MM.1S (cell line): ENCODE measurements at regions not wholly inside any gene's neighbourhood (a gene's known extent, or its start where the extent isn't known, plus 50 kb on each side); places are given as distances from the start of the nearest gene placed in this dataset.

Experiments
- DNase-seq: peaks from one replicate; pipeline ENCODE4 v3.0.0-alpha.2; 2015
- H2AFZ ChIP-seq: fragments of 300-600 bp; sonication (generic); 2 replicates; pipeline ENCODE4 v1.6.0; 2016; ENCODE audit warnings: antibody characterized with exemption, low read length
- H3F3A ChIP-seq: fragments of 300-600 bp; sonication (generic); 2 replicates; pipeline ENCODE4 v1.6.1; 2016; ENCODE audit warnings: mild to moderate bottlenecking, antibody characterized with exemption, low read length, moderate library complexity, mixed read lengths; ENCODE audit not compliant: insufficient read depth
- H3K27ac ChIP-seq: fragments of 300-600 bp; sonication (generic); 2 replicates; pipeline ENCODE4 v1.5.1; 2016; ENCODE audit warnings: mild to moderate bottlenecking, low read length
- H3K27me3 ChIP-seq: fragments of 300-600 bp; sonication (generic); replicated peaks from 2 replicates; pipeline ENCODE4 v1.6.0; 2016; ENCODE audit warnings: low read length; ENCODE audit not compliant: insufficient read depth
- H3K36me3 ChIP-seq: fragments of 300-600 bp; sonication (generic); replicated peaks from 2 replicates; pipeline ENCODE4 v1.6.1; 2016; ENCODE audit warnings: mild to moderate bottlenecking, low read length, mixed read lengths; ENCODE audit not compliant: insufficient read depth
- H3K4me1 ChIP-seq: fragments of 300-600 bp; sonication (generic); 2 replicates; pipeline ENCODE4 v1.6.1; 2016; ENCODE audit warnings: low read length, mixed read lengths
- H3K4me2 ChIP-seq: fragments of 300-600 bp; sonication (generic); 2 replicates; pipeline ENCODE4 v1.6.0; 2016; ENCODE audit warnings: low read depth, low read length
- H3K4me3 ChIP-seq: fragments of 300-600 bp; sonication (generic); 2 replicates; pipeline ENCODE4 v1.5.1; 2016; ENCODE audit warnings: low read length, mixed read lengths
- H3K79me2 ChIP-seq: fragments of 300-600 bp; sonication (generic); 2 replicates; pipeline ENCODE4 v1.6.1; 2016; ENCODE audit warnings: mixed run types, low read length, mixed read lengths
- H3K9ac ChIP-seq: fragments of 300-600 bp; sonication (generic); 2 replicates; pipeline ENCODE4 v1.6.1; 2016; ENCODE audit warnings: low read length, mixed read lengths
- H3K9me2 ChIP-seq: fragments of 300-600 bp; sonication (generic); replicated peaks from 2 replicates; pipeline ENCODE4 v1.6.1; 2016; ENCODE audit warnings: mild to moderate bottlenecking, low read length, mixed read lengths; ENCODE audit not compliant: insufficient read depth
- H3K9me3 ChIP-seq: fragments of 300-600 bp; sonication (generic); replicated peaks from 2 replicates; pipeline ENCODE4 v1.6.1; 2016; ENCODE audit warnings: mild to moderate bottlenecking, low read length, mixed read lengths; ENCODE audit not compliant: insufficient read depth
- H4K20me1 ChIP-seq: fragments of 300-600 bp; sonication (generic); 2 replicates; pipeline ENCODE4 v1.6.1; 2016; ENCODE audit warnings: mild to moderate bottlenecking, low read length, moderate library complexity, mixed read lengths; ENCODE audit not compliant: insufficient read depth
- EZH2 ChIP-seq: fragments of 300-600 bp; sonication (generic); optimal IDR thresholded peaks from 2 replicates; pipeline ENCODE3; 2017; ENCODE audit warnings: low read depth, mild to moderate bottlenecking, antibody characterized with exemption, low read length, mixed read lengths
- EZH2phosphoT487 ChIP-seq: fragments of 300-600 bp; sonication (generic); IDR thresholded peaks from 2 replicates; pipeline ENCODE4 v1.6.1; 2018; ENCODE audit warnings: antibody characterized with exemption, low read length
- TF ChIP-seq, protein P1 (sequence below): fragments of 300-600 bp; sonication (generic); IDR thresholded peaks from 2 replicates; pipeline ENCODE4 v1.5.1; 2016; ENCODE audit warnings: antibody characterized with exemption, low read length, mixed read lengths

DNA sequence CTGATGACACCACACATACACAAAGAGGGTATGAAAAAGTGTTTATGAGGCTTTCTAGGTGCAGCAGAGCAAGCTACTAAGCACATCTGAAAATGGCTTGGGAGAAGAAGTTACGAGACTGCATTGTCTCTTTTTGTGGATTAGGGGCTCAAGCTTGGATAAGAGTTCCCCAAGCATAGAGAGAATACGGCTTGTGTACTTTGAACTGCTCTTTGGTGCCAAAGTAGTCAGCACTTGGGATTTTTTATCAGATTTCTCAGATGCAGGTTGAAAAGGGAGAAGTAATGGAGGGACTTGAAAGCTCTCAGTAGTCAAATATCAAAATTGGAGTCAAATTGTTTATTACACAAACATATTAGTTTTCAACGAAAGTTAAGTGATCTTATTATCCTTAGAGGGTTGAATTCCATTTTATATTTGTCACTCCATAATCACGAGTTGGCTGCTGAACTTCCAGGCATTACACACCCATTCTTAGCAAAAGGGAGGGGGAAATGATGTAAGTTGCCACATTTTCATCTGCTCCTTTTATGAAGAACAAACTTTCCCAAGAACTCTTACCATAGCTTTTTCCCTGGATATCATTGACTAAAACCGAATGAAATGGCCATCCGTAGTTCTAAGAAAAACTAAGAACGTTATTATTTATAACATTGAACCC is 1904.9 kb downstream of the PCDH7 start:
- H3K36me3 ChIP-seq: no peaks in the 10 kb centered on the region
- DNase-seq: no peak
- H3K27ac ChIP-seq: no peak overlapping the region
- H3K27me3 ChIP-seq: no peaks in the 10 kb centered on the region
- no peaks in the 10 kb centered on the region for H3F3A ChIP-seq
- no peak overlapping the region for H3K4me3 ChIP-seq
- TF ChIP-seq EZH2phosphoT487: no peak
- no peaks in the 10 kb centered on the region for H3K9me3 ChIP-seq
- H3K79me2 ChIP-seq: no peaks in the 10 kb centered on the region
- no peaks in the 10 kb centered on the region for H3K4me1 ChIP-seq
- H4K20me1 ChIP-seq: no peaks in the 10 kb centered on the region
- no peak overlapping the region for H2AFZ ChIP-seq
- no peaks in the 10 kb centered on the region for H3K9me2 ChIP-seq
- no peak overlapping the region for H3K4me2 ChIP-seq
- no peak overlapping the region for H3K9ac ChIP-seq

DNA sequence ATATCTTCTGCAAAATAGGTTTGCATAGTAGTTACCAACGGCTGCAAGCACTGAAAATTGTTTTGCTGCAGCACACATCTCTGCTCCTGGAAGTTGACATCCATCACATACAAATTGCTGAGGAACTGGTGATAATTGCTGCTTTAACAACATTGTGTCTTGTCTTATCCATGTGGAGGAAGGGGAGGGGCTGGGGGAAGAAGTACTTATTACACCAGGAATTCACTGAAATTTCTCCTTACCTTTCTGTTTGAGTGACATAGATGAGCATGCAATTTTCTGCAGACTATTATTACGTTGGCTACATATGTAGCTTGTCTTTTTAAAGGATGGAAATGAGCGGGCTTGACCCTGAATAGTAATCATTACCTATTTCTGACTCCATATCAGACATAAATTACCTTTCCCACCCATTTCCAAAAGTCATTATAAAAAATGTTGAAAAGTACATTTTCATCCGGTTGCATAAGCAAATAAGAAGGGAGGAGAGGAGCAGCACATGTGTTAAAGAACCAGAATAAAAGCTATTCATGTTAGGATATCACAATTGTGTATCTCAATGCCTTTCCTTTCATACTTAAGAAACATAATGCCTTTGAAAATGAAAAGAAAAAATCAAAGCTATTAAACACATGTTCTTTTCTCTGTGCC is 1905.6 kb downstream of the PCDH7 start:
- Histone ChIP-seq H3K27ac (no peak overlapping the region), H3F3A (no peaks in the 10 kb centered on the region), H3K4me3 (no peak overlapping the region), H3K9me3 (no peaks in the 10 kb centered on the region), H2AFZ (no peak overlapping the region), H3K9ac (no peak overlapping the region), H3K9me2 (no peaks in the 10 kb centered on the region), H4K20me1 (no peaks in the 10 kb centered on the region), H3K27me3 (no peaks in the 10 kb centered on the region), H3K79me2 (no peaks in the 10 kb centered on the region), H3K36me3 (no peaks in the 10 kb centered on the region), H3K4me2 (no peak overlapping the region), H3K4me1 (no peaks in the 10 kb centered on the region)
- no peak for DNase-seq
- no peak for TF ChIP-seq EZH2phosphoT487
- no peak for TF ChIP-seq EZH2
- TF ChIP-seq, protein P1, sequence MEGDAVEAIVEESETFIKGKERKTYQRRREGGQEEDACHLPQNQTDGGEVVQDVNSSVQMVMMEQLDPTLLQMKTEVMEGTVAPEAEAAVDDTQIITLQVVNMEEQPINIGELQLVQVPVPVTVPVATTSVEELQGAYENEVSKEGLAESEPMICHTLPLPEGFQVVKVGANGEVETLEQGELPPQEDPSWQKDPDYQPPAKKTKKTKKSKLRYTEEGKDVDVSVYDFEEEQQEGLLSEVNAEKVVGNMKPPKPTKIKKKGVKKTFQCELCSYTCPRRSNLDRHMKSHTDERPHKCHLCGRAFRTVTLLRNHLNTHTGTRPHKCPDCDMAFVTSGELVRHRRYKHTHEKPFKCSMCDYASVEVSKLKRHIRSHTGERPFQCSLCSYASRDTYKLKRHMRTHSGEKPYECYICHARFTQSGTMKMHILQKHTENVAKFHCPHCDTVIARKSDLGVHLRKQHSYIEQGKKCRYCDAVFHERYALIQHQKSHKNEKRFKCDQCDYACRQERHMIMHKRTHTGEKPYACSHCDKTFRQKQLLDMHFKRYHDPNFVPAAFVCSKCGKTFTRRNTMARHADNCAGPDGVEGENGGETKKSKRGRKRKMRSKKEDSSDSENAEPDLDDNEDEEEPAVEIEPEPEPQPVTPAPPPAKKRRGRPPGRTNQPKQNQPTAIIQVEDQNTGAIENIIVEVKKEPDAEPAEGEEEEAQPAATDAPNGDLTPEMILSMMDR: no peak

DNA sequence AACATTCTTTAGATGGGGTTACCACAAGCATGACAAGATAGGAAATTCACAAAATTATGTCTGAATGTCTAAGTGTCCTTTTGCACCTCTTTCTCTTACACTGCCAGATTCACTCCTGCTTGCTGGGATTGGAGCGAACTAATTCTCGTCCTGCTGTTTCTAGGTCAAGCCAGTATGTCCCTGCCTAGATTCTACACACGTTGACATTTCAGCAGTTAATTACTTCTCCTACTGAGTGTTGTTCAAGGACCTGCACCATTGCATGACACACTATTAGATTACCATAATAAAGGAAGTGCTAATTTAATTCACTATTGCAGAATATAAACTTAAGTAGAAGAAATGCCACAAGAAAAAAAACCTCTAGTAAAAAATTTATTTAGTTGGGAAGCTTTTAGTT is 1911.7 kb downstream of the PCDH7 start:
- Histone ChIP-seq H3K9ac (no peak overlapping the region), H2AFZ (no peak overlapping the region), H3K4me1 (no peaks in the 10 kb centered on the region), H3K4me3 (no peak overlapping the region), H3K36me3 (no peaks in the 10 kb centered on the region), H3K27ac (no peak overlapping the region), H3K4me2 (no peak overlapping the region), H3F3A (no peaks in the 10 kb centered on the region), H3K79me2 (no peaks in the 10 kb centered on the region), H4K20me1 (no peaks in the 10 kb centered on the region), H3K27me3 (no peaks in the 10 kb centered on the region), H3K9me3 (no peaks in the 10 kb centered on the region), H3K9me2 (no peaks in the 10 kb centered on the region)
- TF ChIP-seq, protein P1: no peak
- TF ChIP-seq EZH2phosphoT487: no peak
- no peak for TF ChIP-seq EZH2
- DNase-seq: no peak

DNA sequence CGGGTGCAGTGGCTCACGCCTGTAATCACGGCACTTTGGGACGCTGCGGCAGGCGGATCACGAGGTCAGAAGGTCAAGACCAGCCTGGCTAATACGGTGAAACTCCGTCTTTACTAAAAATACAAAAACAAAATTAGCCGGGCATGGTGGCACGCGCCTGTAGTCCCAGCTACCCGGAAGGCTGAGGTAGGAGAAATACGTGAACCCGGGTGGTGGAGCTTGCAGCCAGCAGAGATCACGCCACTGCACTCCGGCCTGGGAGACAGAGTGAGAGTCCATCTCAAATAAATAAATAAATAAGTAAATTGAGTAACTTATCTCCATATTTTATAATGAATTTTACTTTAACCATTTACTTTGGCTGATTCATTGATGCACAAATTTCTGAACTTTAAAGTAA is 1913.3 kb downstream of the PCDH7 start:
- no peaks in the 10 kb centered on the region for H3K9me3 ChIP-seq
- H3K9me2 ChIP-seq: no peaks in the 10 kb centered on the region

More for the DNA sequence above, 1913.3 kb downstream of the PCDH7 start:
- H3K4me2 ChIP-seq: no peak overlapping the region
- TF ChIP-seq EZH2: no peak
- TF ChIP-seq, protein P1: no peak
- TF ChIP-seq EZH2phosphoT487: no peak
- no peaks in the 10 kb centered on the region for H3K4me1 ChIP-seq
- no peaks in the 10 kb centered on the region for H3K36me3 ChIP-seq
- H3K27ac ChIP-seq: no peak overlapping the region
- no peaks in the 10 kb centered on the region for H3K79me2 ChIP-seq
- no peaks in the 10 kb centered on the region for H3K27me3 ChIP-seq
- H3K4me3 ChIP-seq: no peak overlapping the region
- no peaks in the 10 kb centered on the region for H3F3A ChIP-seq
- H3K9ac ChIP-seq: no peak overlapping the region
- H4K20me1 ChIP-seq: no peaks in the 10 kb centered on the region
- no peak for DNase-seq
- no peak overlapping the region for H2AFZ ChIP-seq
